Loucy (cell line): ENCODE measurements at regions not wholly inside any gene's neighbourhood (a gene's known extent, or its start where the extent isn't known, plus 50 kb on each side); places are given as distances from the start of the nearest gene placed in this dataset.

Source experiments
- H2AFZ ChIP-seq: fragments of 200-600 bp; sonication (generic); 2 replicates; pipeline ENCODE4 v1.6.0; 2016; ENCODE audit warnings: antibody characterized with exemption, mild to moderate bottlenecking, low read length, moderate library complexity
- H3F3A ChIP-seq: fragments of 200-600 bp; 2 replicates; pipeline ENCODE4 v1.6.0; 2016; ENCODE audit warnings: antibody characterized with exemption, low read depth, mild to moderate bottlenecking
- H3K27me3 ChIP-seq: fragments of 200-600 bp; sonication (generic); 2 replicates; pipeline ENCODE4 v1.6.1; 2014; ENCODE audit warnings: low read length, mild to moderate bottlenecking; ENCODE audit not compliant: insufficient read depth, poor library complexity, severe bottlenecking
- H3K36me3 ChIP-seq: fragments of 200-600 bp; sonication (generic); 2 replicates; pipeline ENCODE4 v1.6.1; 2016; ENCODE audit warnings: low read length; ENCODE audit not compliant: insufficient read depth
- H3K4me1 ChIP-seq: fragments of 200-600 bp; sonication (generic); 2 replicates; pipeline ENCODE4 v1.5.1; 2014; ENCODE audit warnings: low read length, mild to moderate bottlenecking; ENCODE audit not compliant: insufficient read depth, poor library complexity, severe bottlenecking
- H3K4me2 ChIP-seq: fragments of 200-600 bp; sonication (generic); 2 replicates; pipeline ENCODE4 v1.6.0; 2014; ENCODE audit warnings: antibody characterized with exemption, low read length, low read depth, mild to moderate bottlenecking; ENCODE audit not compliant: poor library complexity, severe bottlenecking
- H3K4me3 ChIP-seq: fragments of 200-600 bp; sonication (generic); 2 replicates; pipeline ENCODE4 v1.5.1; 2014; ENCODE audit warnings: low read length, mild to moderate bottlenecking, mixed read lengths; ENCODE audit not compliant: poor library complexity, severe bottlenecking
- H3K79me2 ChIP-seq: fragments of 200-600 bp; sonication (generic); 2 replicates; pipeline ENCODE4 v1.6.1; 2014; ENCODE audit warnings: low read length; ENCODE audit not compliant: insufficient read depth
- H3K9ac ChIP-seq: fragments of 200-600 bp; sonication (generic); 2 replicates; pipeline ENCODE4 v1.6.0; 2014; ENCODE audit warnings: mild to moderate bottlenecking, low read depth, low read length, moderate library complexity; ENCODE audit not compliant: poor library complexity, severe bottlenecking
- H3K9me2 ChIP-seq: fragments of 200-600 bp; sonication (generic); replicated peaks from 2 replicates; pipeline ENCODE4 v1.6.1; 2016; ENCODE audit warnings: low read depth, low read length, mixed read lengths
- H3K9me3 ChIP-seq: fragments of 200-600 bp; sonication (generic); 2 replicates; pipeline ENCODE4 v1.6.1; 2014; ENCODE audit warnings: mild to moderate bottlenecking, antibody characterized with exemption, low read length, low read depth; ENCODE audit not compliant: insufficient read depth
- H4K20me1 ChIP-seq: fragments of 200-600 bp; sonication (generic); 2 replicates; pipeline ENCODE4 v1.6.0; 2014; ENCODE audit warnings: antibody characterized with exemption, low read length, mild to moderate bottlenecking; ENCODE audit not compliant: insufficient read depth, poor library complexity, severe bottlenecking
- CTCF ChIP-seq: fragments of 200-600 bp; sonication (generic); conservative IDR thresholded peaks from 2 replicates; pipeline ENCODE4 v1.5.1; 2014; ENCODE audit warnings: mild to moderate bottlenecking, antibody characterized with exemption, low read length
- EZH2phosphoT487 ChIP-seq: fragments of 200-600 bp; IDR thresholded peaks from 2 replicates; pipeline ENCODE4 v1.6.1; 2018; ENCODE audit warnings: antibody characterized with exemption, mild to moderate bottlenecking, moderate library complexity, borderline replicate concordance

- Histone ChIP-seq H3K27me3 (no peaks in the 10 kb centered on the region), H2AFZ (no peak overlapping the region), H3K4me1 (no peaks in the 10 kb centered on the region), H4K20me1 (no peaks in the 10 kb centered on the region), H3K4me2 (no peak overlapping the region), H3K36me3 (no peaks in the 10 kb centered on the region), H3K9ac (no peak overlapping the region), H3F3A (no peaks in the 10 kb centered on the region), H3K79me2 (no peaks in the 10 kb centered on the region), H3K4me3 (no peak overlapping the region), H3K9me3 (no peaks in the 10 kb centered on the region), H3K9me2 (no peaks in the 10 kb centered on the region)
- TF ChIP-seq CTCF (no peak), EZH2phosphoT487 (no peak)
These were observed 57.2 kb upstream of the TGM3 start for GRCh38 chr20:2238601-2239000.

GRCh38 chr20:2240835-2241234 lies 55.0 kb upstream of the TGM3 start:
- Histone ChIP-seq H3K4me3 (no peak overlapping the region), H3F3A (no peaks in the 10 kb centered on the region), H3K4me1 (no peaks in the 10 kb centered on the region), H3K9me3 (no peaks in the 10 kb centered on the region), H4K20me1 (no peaks in the 10 kb centered on the region), H3K36me3 (no peaks in the 10 kb centered on the region), H2AFZ (no peak overlapping the region), H3K79me2 (no peaks in the 10 kb centered on the region), H3K4me2 (no peak overlapping the region), H3K9ac (no peak overlapping the region), H3K9me2 (no peaks in the 10 kb centered on the region), H3K27me3 (no peaks in the 10 kb centered on the region)
- TF ChIP-seq CTCF (no peak), EZH2phosphoT487 (no peak)

GRCh38 chr20:2242678-2243077 lies 53.1 kb upstream of the TGM3 start:
- no peaks in the 10 kb centered on the region for H3K36me3 ChIP-seq
- no peak overlapping the region for H3K4me2 ChIP-seq
- no peak overlapping the region for H2AFZ ChIP-seq
- no peaks in the 10 kb centered on the region for H3K79me2 ChIP-seq
- H3K9ac ChIP-seq = no peak overlapping the region
- no peaks in the 10 kb centered on the region for H4K20me1 ChIP-seq
- no peak overlapping the region for H3K4me3 ChIP-seq
- TF ChIP-seq CTCF (no peak), EZH2phosphoT487 (no peak)
- no peaks in the 10 kb centered on the region for H3K9me2 ChIP-seq
- H3K4me1 ChIP-seq = no peaks in the 10 kb centered on the region
- no peaks in the 10 kb centered on the region for H3F3A ChIP-seq
- H3K9me3 ChIP-seq = no peaks in the 10 kb centered on the region
- no peaks in the 10 kb centered on the region for H3K27me3 ChIP-seq
